ENCODE measurements at regions not wholly inside any gene's neighbourhood (a gene's known extent, or its start where the extent isn't known, plus 50 kb on each side); places are given as distances from the start of the nearest gene placed in this dataset.

GRCh38 chr2:2848198-2848597 is 517.1 kb upstream of the MYT1L start:
- Histone ChIP-seq H3K36me3 (ENCODE audit: insufficient read depth, low read length) (no peaks in the 10 kb centered on the region), H3K27me3 (ENCODE audit: insufficient read depth, low read length) (no peaks in the 10 kb centered on the region), H3K4me1 (ENCODE audit: insufficient read depth, low read length) (no peaks in the 10 kb centered on the region), H3K79me2 (ENCODE audit: insufficient read depth, low read length) (no peaks in the 10 kb centered on the region), H4K20me1 (ENCODE audit: insufficient read depth, low read length) (no peaks in the 10 kb centered on the region), H3K27ac (ENCODE audit: low read depth, low read length) (no peak overlapping the region), H3K4me2 (ENCODE audit: insufficient read depth, low read length) (no peak overlapping the region), H3K4me3 (ENCODE audit: insufficient read depth, low read length) (no peak overlapping the region), H3K9me3 (ENCODE audit: low read depth, low read length) (no peaks in the 10 kb centered on the region), H2AFZ (ENCODE audit: low read length) (no peak overlapping the region)
- DNase-seq (ENCODE audit: insufficient read length, low spot score, missing footprints), result no peak
- no peak for TF ChIP-seq CTCF (IDR thresholded peaks at IDR 0.05; ENCODE audit: extremely low read depth, low read depth, low read length)

GRCh38 chr2:2847209-2847676 is 516.2 kb upstream of the MYT1L start:
- no peak overlapping the region for H2AFZ ChIP-seq (ENCODE audit: low read length)

GRCh38 chr2:2846332-2847208 is 515.5 kb upstream of the MYT1L start:
- no peaks in the 10 kb centered on the region for H3K9me3 ChIP-seq (ENCODE audit: low read depth, low read length)

More at GRCh38 chr2:2847209-2847676, 516.2 kb upstream of the MYT1L start:
- Histone ChIP-seq H3K36me3 (ENCODE audit: insufficient read depth, low read length) (no peaks in the 10 kb centered on the region), H4K20me1 (ENCODE audit: insufficient read depth, low read length) (no peaks in the 10 kb centered on the region), H3K27me3 (ENCODE audit: insufficient read depth, low read length) (no peaks in the 10 kb centered on the region), H3K9me3 (ENCODE audit: low read depth, low read length) (no peaks in the 10 kb centered on the region), H3K4me1 (ENCODE audit: insufficient read depth, low read length) (no peaks in the 10 kb centered on the region), H3K4me3 (ENCODE audit: insufficient read depth, low read length) (no peak overlapping the region), H3K27ac (ENCODE audit: low read depth, low read length) (no peak overlapping the region), H3K4me2 (ENCODE audit: insufficient read depth, low read length) (no peak overlapping the region), H3K79me2 (ENCODE audit: insufficient read depth, low read length) (no peaks in the 10 kb centered on the region)
- no peak for TF ChIP-seq CTCF (IDR thresholded peaks at IDR 0.05; ENCODE audit: extremely low read depth, low read depth, low read length)
- no peak for DNase-seq (ENCODE audit: insufficient read length, low spot score, missing footprints)

More at GRCh38 chr2:2846332-2847208, 515.5 kb upstream of the MYT1L start:
- no peaks in the 10 kb centered on the region for H3K79me2 ChIP-seq (ENCODE audit: insufficient read depth, low read length)
- H4K20me1 ChIP-seq (ENCODE audit: insufficient read depth, low read length), result no peaks in the 10 kb centered on the region
- no peak for DNase-seq (ENCODE audit: insufficient read length, low spot score, missing footprints)
- H3K4me2 ChIP-seq (ENCODE audit: insufficient read depth, low read length), result no peak overlapping the region
- no peak for TF ChIP-seq CTCF (IDR thresholded peaks at IDR 0.05; ENCODE audit: extremely low read depth, low read depth, low read length)
- no peak overlapping the region for H2AFZ ChIP-seq (ENCODE audit: low read length)
- no peak overlapping the region for H3K27ac ChIP-seq (ENCODE audit: low read depth, low read length)
- H3K4me3 ChIP-seq (ENCODE audit: insufficient read depth, low read length), result no peak overlapping the region
- no peaks in the 10 kb centered on the region for H3K36me3 ChIP-seq (ENCODE audit: insufficient read depth, low read length)
- no peaks in the 10 kb centered on the region for H3K4me1 ChIP-seq (ENCODE audit: insufficient read depth, low read length)
- no peaks in the 10 kb centered on the region for H3K27me3 ChIP-seq (ENCODE audit: insufficient read depth, low read length)

Data from osteoblast (primary cell).